NCI-H82 (cell line): ENCODE measurements at regions not wholly inside any gene's neighbourhood (a gene's known extent, or its start where the extent isn't known, plus 50 kb on each side); places are given as distances from the start of the nearest gene placed in this dataset.

Experiments
- DNase-seq: peaks from one replicate; lab custom pipeline; 2025; lab: John Stamatoyannopoulos, UW

GRCh38 chr11:134799386-134799785 is 387.3 kb upstream of the B3GAT1 start:
- DNase-seq = no peak

GRCh38 chr11:134797411-134798089 is 385.5 kb upstream of the B3GAT1 start:
- no peak for DNase-seq

- no peak for DNase-seq
Observed at GRCh38 chr11:134795017-134795416, 383.0 kb upstream of the B3GAT1 start.

- no peak for DNase-seq
Observed at GRCh38 chr11:134794192-134794591, 382.1 kb upstream of the B3GAT1 start.

- peak; percentile 4 for DNase-seq
Observed at GRCh38 chr11:134792677-134793076, 380.6 kb upstream of the B3GAT1 start.

GRCh38 chr11:134792044-134792443 is 380.0 kb upstream of the B3GAT1 start:
- DNase-seq = no peak

- no peak for DNase-seq
Observed at GRCh38 chr11:134791102-134791501, 379.1 kb upstream of the B3GAT1 start.

- no peak for DNase-seq
Observed at GRCh38 chr11:134789104-134789503, 377.1 kb upstream of the B3GAT1 start.

- DNase-seq = no peak
Observed at GRCh38 chr11:134786636-134787035, 374.6 kb upstream of the B3GAT1 start.

GRCh38 chr11:134785660-134786284 is 373.7 kb upstream of the B3GAT1 start:
- no peak for DNase-seq

GRCh38 chr11:134785059-134785458 is 373.0 kb upstream of the B3GAT1 start:
- no peak for DNase-seq

- DNase-seq = no peak
Observed at GRCh38 chr11:134784568-134784967, 372.5 kb upstream of the B3GAT1 start.

- DNase-seq = no peak
Observed at GRCh38 chr11:134784046-134784445, 372.0 kb upstream of the B3GAT1 start.

GRCh38 chr11:134783234-134783633 is 371.2 kb upstream of the B3GAT1 start:
- DNase-seq = no peak

GRCh38 chr11:134781380-134781866 is 369.4 kb upstream of the B3GAT1 start:
- no peak for DNase-seq

- no peak for DNase-seq
Observed at GRCh38 chr11:134780486-134781147, 368.6 kb upstream of the B3GAT1 start.

GRCh38 chr11:134779179-134779578 is 367.1 kb upstream of the B3GAT1 start:
- DNase-seq = no peak

GRCh38 chr11:134768463-134768862 is 356.4 kb upstream of the B3GAT1 start:
- no peak for DNase-seq

GRCh38 chr11:134765565-134765964 is 353.5 kb upstream of the B3GAT1 start:
- DNase-seq = no peak

GRCh38 chr11:134764966-134765365 is 352.9 kb upstream of the B3GAT1 start:
- no peak for DNase-seq

- DNase-seq = no peak
Observed at GRCh38 chr11:134764367-134764766, 352.3 kb upstream of the B3GAT1 start.

GRCh38 chr11:134763030-134763388 is 351.0 kb upstream of the B3GAT1 start:
- no peak for DNase-seq
